OCI-LY7 (cell line): ENCODE measurements at regions not wholly inside any gene's neighbourhood (a gene's known extent, or its start where the extent isn't known, plus 50 kb on each side); places are given as distances from the start of the nearest gene placed in this dataset.

ENCODE experiments used
- CTCF ChIP-seq: fragments of 200-600 bp; sonication (generic); conservative IDR thresholded peaks from 2 replicates; pipeline ENCODE4 v1.5.1; 2014; ENCODE audit warnings: mild to moderate bottlenecking, antibody characterized with exemption, low read length, moderate library complexity, mixed read lengths
- EZH2phosphoT487 ChIP-seq: fragments of 200-600 bp; sonication (generic); IDR thresholded peaks from 2 replicates; pipeline ENCODE4 v1.6.1; 2018; ENCODE audit warnings: low read depth, borderline replicate concordance, mild to moderate bottlenecking, mixed run types, antibody characterized with exemption, low read length, moderate library complexity, mixed read lengths

DNA sequence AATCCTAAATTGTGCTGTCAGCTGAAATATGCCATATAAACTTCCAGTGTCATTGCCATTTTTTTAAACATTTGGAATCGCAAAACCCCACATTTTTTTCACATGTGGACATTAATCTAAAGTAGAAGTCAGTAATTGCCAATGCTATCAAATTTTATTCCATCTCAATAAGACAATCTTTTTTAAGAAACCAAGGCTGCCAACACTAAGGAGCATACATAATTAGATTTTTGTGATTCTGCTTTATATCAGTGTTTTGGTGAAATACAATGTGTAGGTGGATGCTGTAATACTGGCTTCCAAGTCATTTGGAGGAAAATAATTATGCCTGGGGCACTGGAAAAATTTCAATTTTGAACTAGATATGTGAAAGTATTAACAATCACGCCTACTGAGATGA, 256.7 kb downstream of the ZPLD1 start:
- TF ChIP-seq CTCF (no peak), EZH2phosphoT487 (no peak)
